HepG2 (cell line): ENCODE measurements at regions not wholly inside any gene's neighbourhood (a gene's known extent, or its start where the extent isn't known, plus 50 kb on each side); places are given as distances from the start of the nearest gene placed in this dataset.

ENCODE experiments used
- ATAC-seq: fragments of 200-7000 bp; cut with Tn5 transposase; 3 replicates; pipeline ENCODE4 v1.9.1; 2020; ENCODE audit warnings: mild to moderate bottlenecking, moderate library complexity
- BruUV-seq: library from RNA; stranded (reverse); fragments of 400-500 nt; replicated peaks from 2 replicates; lab custom pipeline; 2021; lab: Mats Ljungman, UMichigan
- CTCF ChIA-PET: fragments of 300-600 bp; formaldehyde crosslinking; extraction: SDS; loops from one replicate; lab custom pipeline; 2021; ENCODE audit warnings: low total read pairs, inconsistent platforms, low intra/inter-chr PET ratio; lab: Yijun Ruan, JAX
- POLR2A ChIA-PET: fragments of 350-600 bp; sonication (Branson Sonifier 250); formaldehyde crosslinking; loops from one replicate; lab custom pipeline; 2020; ENCODE audit warnings: antibody characterized with exemption, inconsistent platforms; lab: Yijun Ruan, JAX
- DNase-seq: peaks from one replicate; pipeline ENCODE4 v3.0.0-alpha.2; 2015; ENCODE audit warnings: low spot score
- FAIRE-seq: peaks from 3 replicates; lab custom pipeline; 2011; peaks lifted over from hg19 to GRCh38; lab: Jason Lieb, UNC
- H2AFZ ChIP-seq: one replicate; pipeline ENCODE4 v1.6.1; 2011; ENCODE audit warnings: low read length, inconsistent platforms
- H3K27ac ChIP-seq: fragments of 300-600 bp; 3 replicates; pipeline ENCODE4 v1.8.0; 2011; ENCODE audit warnings: mixed run types, mild to moderate bottlenecking, mixed read lengths, low read length, inconsistent platforms; ENCODE audit not compliant: insufficient read depth; ENCODE audit errors: extremely low read length
- H3K27me3 ChIP-seq, 2 experiments: fragments of 200-600 bp in 1 of 2; 2 replicates in 1 of 2; 3 replicates in 1 of 2; pipeline versions ENCODE4 v1.6.0 to v1.8.0; 2011; ENCODE audit warnings: low read length in 2 of 2, mild to moderate bottlenecking in 2 of 2, moderate library complexity in 2 of 2, inconsistent platforms in 1 of 2; ENCODE audit not compliant: insufficient read depth in 2 of 2, control insufficient read depth in 1 of 2
- H3K36me3 ChIP-seq, 2 experiments: fragments of 200-600 bp in 1 of 2; replicated peaks in 1 of 2; 2 replicates in 1 of 2; 3 replicates in 1 of 2; pipeline versions ENCODE4 v1.5.1 to v1.8.0; 2011; ENCODE audit warnings: low read length in 2 of 2, inconsistent platforms in 1 of 2; ENCODE audit not compliant: insufficient read depth in 2 of 2, control insufficient read depth in 1 of 2
- H3K4me1 ChIP-seq: 2 replicates; pipeline ENCODE4 v1.5.1; 2012; ENCODE audit warnings: low read length, inconsistent platforms; ENCODE audit not compliant: insufficient read depth
- H3K4me2 ChIP-seq: 2 replicates; pipeline ENCODE4 v1.6.0; 2011; ENCODE audit warnings: low read depth, low read length, inconsistent platforms
- H3K4me3 ChIP-seq, 3 experiments: fragments of 200-600 bp in 1 of 3; sonication (generic), shearing (Covaris generic) in 1 of 3; replicated peaks in 1 of 3; 2 replicates each; pipeline ENCODE4 v1.5.1; 2011 to 2016; ENCODE audit warnings: low read length in 3 of 3, inconsistent platforms in 2 of 3, low read depth in 2 of 3, mild to moderate bottlenecking in 2 of 3, control low read depth in 1 of 3, mixed read lengths in 1 of 3; ENCODE audit not compliant: insufficient read depth in 1 of 3
- H3K79me2 ChIP-seq: one replicate; pipeline ENCODE4 v1.6.1; 2011; ENCODE audit warnings: low read length, inconsistent platforms; ENCODE audit not compliant: insufficient read depth
- H3K9ac ChIP-seq: 2 replicates; pipeline ENCODE4 v1.6.0; 2011; ENCODE audit warnings: mild to moderate bottlenecking, low read depth, low read length, inconsistent platforms; ENCODE audit not compliant: insufficient read depth
- H3K9me3 ChIP-seq: 2 replicates; pipeline ENCODE4 v1.5.1; 2012; ENCODE audit warnings: mild to moderate bottlenecking, low read length
- H4K20me1 ChIP-seq: 2 replicates; pipeline ENCODE4 v1.6.0; 2011; ENCODE audit warnings: inconsistent platforms, mild to moderate bottlenecking, low read length, moderate library complexity; ENCODE audit not compliant: insufficient read depth
- ARID2 ChIP-seq: sonication (generic); formaldehyde crosslinking; IDR thresholded peaks from 2 replicates; pipeline ENCODE4 v1.8.1; 2022; ENCODE audit warnings: mild to moderate bottlenecking, missing genetic modification reagents, borderline replicate concordance
- HNF1B ChIP-seq: sonication (generic); formaldehyde crosslinking; IDR thresholded peaks from 2 replicates; pipeline ENCODE4 v1.5.1; 2020; ENCODE audit warnings: mild to moderate bottlenecking, moderate library complexity, missing genetic modification reagents
- HOXD1 ChIP-seq: sonication (generic); formaldehyde crosslinking; IDR thresholded peaks from 2 replicates; pipeline ENCODE4 v1.5.0; 2020; ENCODE audit warnings: missing genetic modification reagents
- JUND ChIP-seq: sonication (generic); formaldehyde crosslinking; IDR thresholded peaks from 2 replicates; pipeline ENCODE4 v1.8.0; 2022; ENCODE audit warnings: mild to moderate bottlenecking, missing genetic modification reagents
- MTERF4 ChIP-seq: sonication (generic); formaldehyde crosslinking; IDR thresholded peaks from 2 replicates; pipeline ENCODE4 v1.8.0; 2023; ENCODE audit warnings: mild to moderate bottlenecking, missing genetic modification reagents
- MXD1 ChIP-seq: sonication (generic); formaldehyde crosslinking; IDR thresholded peaks from 2 replicates; pipeline ENCODE4 v1.4.0; 2020; ENCODE audit warnings: mild to moderate bottlenecking, missing genetic modification reagents
- NFIB ChIP-seq: sonication (generic); formaldehyde crosslinking; IDR thresholded peaks from 2 replicates; pipeline ENCODE4 v1.9.0; 2021; ENCODE audit warnings: missing genetic modification reagents, mild to moderate bottlenecking, borderline replicate concordance
- RAD21 ChIP-seq: fragments of 450-650 bp; formaldehyde crosslinking; IDR thresholded peaks from 2 replicates; pipeline ENCODE4 v1.5.0; 2020; ENCODE audit warnings: mild to moderate bottlenecking
- SMAD3 ChIP-seq: sonication (generic); formaldehyde crosslinking; IDR thresholded peaks from 2 replicates; pipeline ENCODE4 v1.4.0; 2020; ENCODE audit warnings: missing genetic modification reagents
- TP53 ChIP-seq: sonication (generic); formaldehyde crosslinking; conservative IDR thresholded peaks from 2 replicates; pipeline ENCODE4 v1.4.0; 2020; ENCODE audit warnings: missing genetic modification reagents
- ZMAT5 ChIP-seq: sonication (generic); formaldehyde crosslinking; IDR thresholded peaks from 2 replicates; pipeline ENCODE4 v1.5.0; 2020; ENCODE audit warnings: mild to moderate bottlenecking, low read depth, missing genetic modification reagents, borderline replicate concordance
- ZNF121 ChIP-seq: sonication (generic); formaldehyde crosslinking; IDR thresholded peaks from 2 replicates; pipeline ENCODE4 v1.5.0; 2020; ENCODE audit warnings: mild to moderate bottlenecking, missing genetic modification reagents
- ZNF160 ChIP-seq: sonication (generic); formaldehyde crosslinking; IDR thresholded peaks from 2 replicates; pipeline ENCODE4 v1.8.0; 2022; ENCODE audit warnings: mild to moderate bottlenecking, inconsistent platforms, missing genetic modification reagents
- ZNF562 ChIP-seq: sonication (generic); formaldehyde crosslinking; IDR thresholded peaks from 2 replicates; pipeline ENCODE4 v1.8.0; 2022; ENCODE audit warnings: missing genetic modification reagents, borderline replicate concordance
- ZNF615 ChIP-seq: sonication (generic); formaldehyde crosslinking; IDR thresholded peaks from 2 replicates; pipeline ENCODE4 v1.5.0; 2020; ENCODE audit warnings: mild to moderate bottlenecking, missing genetic modification reagents, borderline replicate concordance
- ZNF674 ChIP-seq: sonication (generic); formaldehyde crosslinking; IDR thresholded peaks from 2 replicates; pipeline ENCODE4 v1.5.0; 2020; ENCODE audit warnings: low read depth, mild to moderate bottlenecking, missing genetic modification reagents
- WGBS: methylation state at CpG from one replicate; pipeline ENCODE4 v1.1.6; 2017; ENCODE audit warnings: low lambda C conversion rate; 5-methylcytosine and 5-hydroxymethylcytosine counted together
- in situ Hi-C: cut with HindIII; loops from 2 replicates; pipeline ENCODE4 v1.10.0; 2017; ENCODE audit warnings: low pct_unique_long_range_greater_than_20kb; ENCODE audit not compliant: extremely low pct_ligation_motif_present
- intact Hi-C: fragments of 100-400 bp; cut with micrococcal nuclease; formaldehyde crosslinking; loops from one replicate; pipeline ENCODE4 v1.10.0; 2022; ENCODE audit not compliant: unreplicated experiment

GRCh38 chr21:25149022-25149421 lies 458.3 kb downstream of the MRPL39 start:
- FAIRE-seq (no peak), DNase-seq (no peak), ATAC-seq (no peak)
- H3K4me1 ChIP-seq: no peaks in the 10 kb centered on the region
- no peaks in the 10 kb centered on the region for H3K27me3 ChIP-seq
- BruUV-seq: no TSS peak
- no peak overlapping the region for H2AFZ ChIP-seq
- no peak overlapping the region for H3K4me2 ChIP-seq
- intact Hi-C loops (no loop called here), in situ Hi-C loops (no loop called here)
- no peak overlapping the region for H3K27ac ChIP-seq
- no peaks in the 10 kb centered on the region for H4K20me1 ChIP-seq
- WGBS: 0% methylated on average over 1 of the region's 1 CpG
- H3K4me3 ChIP-seq: no peak overlapping the region
- no peak overlapping the region for H3K9ac ChIP-seq
- H3K36me3 ChIP-seq: no peaks in the 10 kb centered on the region
- H3K9me3 ChIP-seq: peaks cover 78% of the 10 kb centered on the region
- CTCF ChIA-PET: no interaction called here
- POLR2A ChIA-PET: no interaction called here
- H3K79me2 ChIP-seq: no peaks in the 10 kb centered on the region
- TF ChIP-seq ZNF121 (CRISPR knock-in tag) (no peak), SMAD3 (CRISPR knock-in tag) (no peak), HNF1B (CRISPR knock-in tag) (no peak), HOXD1 (no peak), TP53 (CRISPR knock-in tag) (no peak), NFIB (no peak)

GRCh38 chr21:25139414-25139813 lies 467.9 kb downstream of the MRPL39 start:
- H2AFZ ChIP-seq: no peak overlapping the region
- no peak for DNase-seq
- H3K27me3 ChIP-seq: no peaks in the 10 kb centered on the region
- no TSS peak for BruUV-seq
- no peak overlapping the region for H3K27ac ChIP-seq
- H4K20me1 ChIP-seq: no peaks in the 10 kb centered on the region
- 0% methylated on average over 1 of the region's 1 CpG for WGBS
- ATAC-seq: no peak
- CTCF ChIA-PET: no interaction called here
- no peak for TF ChIP-seq ZNF674
- TF ChIP-seq ZNF562 (CRISPR knock-in tag): no peak
- no peak for TF ChIP-seq ZMAT5 (CRISPR knock-in tag)
- no peak for TF ChIP-seq ZNF615
- no peak for TF ChIP-seq ARID2
- no peak for TF ChIP-seq MXD1 (CRISPR knock-in tag)
- no peak for TF ChIP-seq MTERF4 (CRISPR knock-in tag)
- no peak for TF ChIP-seq ZNF160 (CRISPR knock-in tag)
- no peak for TF ChIP-seq RAD21 (CRISPR knock-in tag)
- no peak for TF ChIP-seq JUND (CRISPR knock-in tag)
- TF ChIP-seq, all 625 proteins: peak for 0
- no peak overlapping the region for H3K9ac ChIP-seq
- intact Hi-C loops: no loop called here
- H3K79me2 ChIP-seq: no peaks in the 10 kb centered on the region
- in situ Hi-C loops: no loop called here
- H3K9me3 ChIP-seq: peaks cover 86% of the 10 kb centered on the region
- no peak overlapping the region for H3K4me2 ChIP-seq
- POLR2A ChIA-PET: no interaction called here
- no peaks in the 10 kb centered on the region for H3K4me1 ChIP-seq
- no peaks in the 10 kb centered on the region for H3K36me3 ChIP-seq
- no peak for FAIRE-seq
- H3K4me3 ChIP-seq: no peak overlapping the region
